Kidney glomerular epithelial cell (primary cell): ENCODE measurements at regions not wholly inside any gene's neighbourhood (a gene's known extent, or its start where the extent isn't known, plus 50 kb on each side); places are given as distances from the start of the nearest gene placed in this dataset.
"Not testable (repeated sequence)": the region's sequence is repeated elsewhere in the genome, so short reads cannot be mapped to it uniquely, and the experiment has no call there.

ENCODE experiments used
- DNase-seq: peaks from one replicate; lab custom pipeline; 2025; lab: John Stamatoyannopoulos, UW

- no peak for DNase-seq
Measured at GRCh38 chr10:120111628-120112027, 219.1 kb downstream of the SEC23IP start.

- DNase-seq, result no peak
Measured at GRCh38 chr10:120112809-120113208, 220.3 kb downstream of the SEC23IP start.

- DNase-seq, result no peak
Measured at GRCh38 chr10:120115959-120116358, 223.4 kb downstream of the SEC23IP start.

- DNase-seq, result no peak
Measured at GRCh38 chr10:120121768-120122167, 229.2 kb downstream of the SEC23IP start.

GRCh38 chr10:120131183-120131582 lies 238.7 kb downstream of the SEC23IP start:
- no peak for DNase-seq

GRCh38 chr10:120132811-120133210 lies 240.3 kb downstream of the SEC23IP start:
- no peak for DNase-seq

GRCh38 chr10:120138689-120139088 lies 246.2 kb downstream of the SEC23IP start:
- DNase-seq, result no peak

- DNase-seq, result no peak
Measured at GRCh38 chr10:120145107-120145506, 252.6 kb downstream of the SEC23IP start.

- DNase-seq, result no peak
Measured at GRCh38 chr10:120156614-120157274, 264.2 kb downstream of the SEC23IP start.

GRCh38 chr10:120161111-120161510 lies 268.6 kb downstream of the SEC23IP start:
- no peak for DNase-seq

GRCh38 chr10:120162471-120162870 lies 269.9 kb downstream of the SEC23IP start:
- no peak for DNase-seq

GRCh38 chr10:120172356-120172755 lies 279.8 kb downstream of the SEC23IP start:
- DNase-seq, result peak; percentile 31

GRCh38 chr10:120174491-120174890 lies 282.0 kb downstream of the SEC23IP start:
- no peak for DNase-seq

- no peak for DNase-seq
Measured at GRCh38 chr10:120177330-120177729, 279.7 kb upstream of the PLPP4 start.

- no peak for DNase-seq
Measured at GRCh38 chr10:120180160-120180559, 276.9 kb upstream of the PLPP4 start.

GRCh38 chr10:120181154-120181553 lies 275.9 kb upstream of the PLPP4 start:
- no peak for DNase-seq

- DNase-seq, result no peak
Measured at GRCh38 chr10:120182431-120182830, 274.6 kb upstream of the PLPP4 start.

GRCh38 chr10:120183546-120183945 lies 273.5 kb upstream of the PLPP4 start:
- no peak for DNase-seq

- DNase-seq, result no peak
Measured at GRCh38 chr10:120184547-120185337, 272.3 kb upstream of the PLPP4 start.

- no peak for DNase-seq
Measured at GRCh38 chr10:120186506-120186905, 270.5 kb upstream of the PLPP4 start.

- DNase-seq, result not testable (repeated sequence)
Measured at GRCh38 chr10:120187168-120187567, 269.9 kb upstream of the PLPP4 start.

GRCh38 chr10:120188950-120189349 lies 268.1 kb upstream of the PLPP4 start:
- DNase-seq, result no peak

- DNase-seq, result no peak
Measured at GRCh38 chr10:120195984-120196712, 260.9 kb upstream of the PLPP4 start.
